Thoracic aorta (tissue), 2 donors: ENCODE measurements at regions not wholly inside any gene's neighbourhood (a gene's known extent, or its start where the extent isn't known, plus 50 kb on each side); places are given as distances from the start of the nearest gene placed in this dataset.
"Not testable (repeated sequence)": the region's sequence is repeated elsewhere in the genome, so short reads cannot be mapped to it uniquely, and the experiment has no call there.

Experiments
- ATAC-seq: fragments of 150-250 bp; one replicate; pipeline ENCODE4 v1.8.0; 2017; ENCODE audit warnings: low read depth; ENCODE audit not compliant: insufficient number of reproducible peaks, low FRiP score
- DNase-seq: peaks from one replicate; pipeline ENCODE4 v3.0.0-alpha.2; 2020; ENCODE audit warnings: low spot score
- H3K27ac ChIP-seq, 2 donors: fragments of 200-600 bp; sonication (generic); 1 replicate in 1 of 2; 2 replicates in 1 of 2; pipeline ENCODE4 v1.5.1; 2016; ENCODE audit warnings: mild to moderate bottlenecking in 2 of 2, moderate library complexity in 2 of 2
- H3K27me3 ChIP-seq: fragments of 200-600 bp; sonication (generic); replicated peaks from 2 replicates; pipeline ENCODE4 v1.6.0; 2016; ENCODE audit warnings: mild to moderate bottlenecking; ENCODE audit not compliant: insufficient read depth
- H3K36me3 ChIP-seq: fragments of 200-600 bp; sonication (generic); one replicate; pipeline ENCODE4 v1.5.1; 2016
- H3K4me1 ChIP-seq, 2 donors: fragments of 200-600 bp; sonication (generic); 1 replicate in 1 of 2; 2 replicates in 1 of 2; pipeline versions ENCODE4 v1.5.1 to v1.6.0; 2016; ENCODE audit warnings: low read depth in 2 of 2, mild to moderate bottlenecking in 1 of 2; ENCODE audit not compliant: control insufficient read depth in 1 of 2
- H3K4me3 ChIP-seq: fragments of 200-600 bp; sonication (generic); 2 replicates; pipeline ENCODE4 v1.5.1; 2016; ENCODE audit warnings: mild to moderate bottlenecking
- H3K9me3 ChIP-seq: fragments of 200-600 bp; sonication (generic); 2 replicates; pipeline ENCODE4 v1.5.1; 2016
- CTCF ChIP-seq: fragments of 200-600 bp; sonication (generic); IDR thresholded peaks from one replicate; pipeline ENCODE4 v1.5.1; 2019; ENCODE audit warnings: antibody characterized with exemption

- no peak overlapping the region for H3K27ac ChIP-seq
- H3K9me3 ChIP-seq = no peaks in the 10 kb centered on the region
- no peaks in the 10 kb centered on the region for H3K36me3 ChIP-seq
- no peak overlapping the region for H3K4me3 ChIP-seq
- ATAC-seq (no peak), DNase-seq (no peak)
- no peaks in the 10 kb centered on the region for H3K4me1 ChIP-seq
- H3K27me3 ChIP-seq = no peaks in the 10 kb centered on the region
- TF ChIP-seq CTCF = no peak
These were observed 97.8 kb upstream of the EEPD1 start for GRCh38 chr7:36055207-36055606.

- no peak for DNase-seq
- no peaks in the 10 kb centered on the region for H3K9me3 ChIP-seq
- no peaks in the 10 kb centered on the region for H3K27me3 ChIP-seq
- ATAC-seq = no peak
- H3K36me3 ChIP-seq = no peaks in the 10 kb centered on the region
- H3K4me3 ChIP-seq = no peak overlapping the region
- peaks cover 0 to 8% of the 10 kb centered on the region in 2 donors for H3K4me1 ChIP-seq
- no peak for TF ChIP-seq CTCF
- no peak overlapping the region for H3K27ac ChIP-seq
These were observed 95.7 kb upstream of the EEPD1 start for GRCh38 chr7:36057323-36057722.

GRCh38 chr7:36058020-36058592 is 94.9 kb upstream of the EEPD1 start:
- no peak for DNase-seq
- no peaks in the 10 kb centered on the region for H3K27me3 ChIP-seq
- H3K4me3 ChIP-seq = no peak overlapping the region
- ATAC-seq = no peak
- H3K36me3 ChIP-seq = no peaks in the 10 kb centered on the region
- no peak overlapping the region for H3K27ac ChIP-seq
- peaks cover 0 to 11% of the 10 kb centered on the region in 2 donors for H3K4me1 ChIP-seq
- TF ChIP-seq CTCF = no peak
- H3K9me3 ChIP-seq = no peaks in the 10 kb centered on the region

GRCh38 chr7:36060388-36060787 is 92.7 kb upstream of the EEPD1 start:
- H3K4me1 ChIP-seq = peaks cover 0 to 11% of the 10 kb centered on the region in 2 donors
- ATAC-seq, H3K4me3 ChIP-seq, H3K9me3 ChIP-seq, H3K27me3 ChIP-seq, H3K27ac ChIP-seq, H3K36me3 ChIP-seq, DNase-seq: not testable (repeated sequence)

GRCh38 chr7:36062154-36062815 is 90.8 kb upstream of the EEPD1 start:
- ATAC-seq (peak; percentile 43), DNase-seq (no peak)
- Histone ChIP-seq H3K27me3 (no peaks in the 10 kb centered on the region), H3K36me3 (no peaks in the 10 kb centered on the region), H3K27ac (no peak overlapping the region), H3K4me3 (no peak overlapping the region), H3K4me1 (peaks cover 0 to 11% of the 10 kb centered on the region in 2 donors), H3K9me3 (no peaks in the 10 kb centered on the region)
- TF ChIP-seq CTCF = no peak
